GM19438 (cell line): ENCODE measurements at regions not wholly inside any gene's neighbourhood (a gene's known extent, or its start where the extent isn't known, plus 50 kb on each side); places are given as distances from the start of the nearest gene placed in this dataset.

Experiments used
- ATAC-seq: cut with Tn5 transposase; IDR thresholded peaks from one replicate; pipeline ENCODE4 v1.9.1; 2021; ENCODE audit warnings: low read depth; ENCODE audit not compliant: unreplicated experiment

DNA sequence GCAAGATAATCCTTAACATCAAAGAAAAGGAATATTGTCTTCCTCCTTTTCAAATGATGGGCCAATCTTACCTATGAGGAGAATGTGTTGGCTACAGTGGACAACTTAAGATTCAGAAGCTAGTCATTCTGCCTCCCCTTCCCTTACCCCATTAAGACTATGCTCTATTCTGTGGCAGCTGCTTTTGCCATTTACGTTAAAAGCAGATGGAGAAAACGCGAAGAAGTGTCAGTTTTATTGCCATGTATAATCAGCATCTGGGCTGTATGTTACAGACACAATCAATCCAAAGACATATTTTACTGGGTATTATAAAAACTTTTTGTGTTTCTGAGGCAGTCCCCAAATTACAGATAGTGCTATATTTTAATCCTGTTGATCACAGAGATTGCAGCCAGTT is 196.1 kb upstream of the PACRGL start:
- ATAC-seq, result no peak

- no peak for ATAC-seq
Measured at GRCh38 chr4:20505927-20506326, 194.3 kb upstream of the PACRGL start.

GRCh38 chr4:20506827-20507226 is 193.4 kb upstream of the PACRGL start:
- no peak for ATAC-seq

DNA sequence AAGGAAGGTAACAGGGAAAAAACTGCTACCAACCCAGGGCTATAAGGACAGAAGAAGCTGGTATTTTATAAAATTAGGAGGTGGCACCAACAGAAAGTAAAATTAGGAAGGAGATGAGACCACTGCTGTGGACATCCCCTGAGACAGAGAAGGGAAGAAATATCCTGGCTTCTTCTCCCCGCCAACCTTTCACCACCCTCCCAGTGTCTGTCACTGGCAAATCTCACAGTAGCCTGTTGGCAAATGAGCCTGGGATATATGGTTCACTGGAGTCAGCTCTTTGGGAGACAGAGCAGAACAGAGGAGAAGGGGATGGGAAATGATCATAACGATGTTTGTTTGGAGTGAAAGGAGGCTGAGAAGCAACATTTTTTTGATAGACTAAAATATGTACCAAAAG is 190.9 kb upstream of the PACRGL start:
- no peak for ATAC-seq

GRCh38 chr4:20512033-20512792 is 188.0 kb upstream of the PACRGL start:
- ATAC-seq, result no peak

GRCh38 chr4:20512985-20513384 is 187.3 kb upstream of the PACRGL start:
- no peak for ATAC-seq

DNA sequence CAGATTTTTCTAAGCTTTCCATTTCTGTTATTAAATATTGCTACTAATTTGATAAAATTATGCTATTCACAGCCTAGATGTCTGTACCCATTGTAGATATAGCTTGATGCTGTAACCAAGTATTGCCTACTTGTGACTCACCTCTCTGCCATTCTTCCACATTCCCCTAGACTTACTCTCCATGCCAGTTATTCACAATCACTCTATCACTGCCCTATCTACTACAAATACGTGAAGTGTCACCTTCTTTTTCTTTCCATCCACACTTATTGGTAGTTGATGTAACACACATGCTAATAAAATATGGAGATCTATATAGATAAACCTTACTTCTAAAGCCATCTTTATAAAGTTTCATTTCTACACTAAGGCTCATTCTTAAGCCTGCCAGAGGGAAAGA is 179.4 kb upstream of the PACRGL start:
- no peak for ATAC-seq

- ATAC-seq, result no peak
Measured at GRCh38 chr4:20528508-20528907, 171.8 kb upstream of the PACRGL start.

DNA sequence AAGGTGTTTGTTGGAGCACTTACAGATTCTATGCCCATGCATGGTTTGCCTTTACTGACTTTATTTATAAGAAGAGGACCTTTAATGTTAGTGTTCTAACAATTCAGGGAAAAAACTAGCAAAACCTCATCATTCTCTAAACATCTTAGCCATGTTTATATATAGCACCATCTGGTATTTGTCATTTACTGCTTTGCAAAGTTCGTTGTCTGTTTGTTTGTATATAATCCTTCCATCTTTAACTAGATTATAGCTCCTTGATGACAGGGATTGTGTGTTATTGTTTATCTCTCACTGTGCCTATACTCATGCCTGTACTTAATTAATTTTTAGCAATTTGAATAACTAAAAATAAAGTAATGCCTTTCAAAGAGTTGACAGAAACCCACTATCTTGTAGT is 170.6 kb upstream of the PACRGL start:
- ATAC-seq, result no peak

DNA sequence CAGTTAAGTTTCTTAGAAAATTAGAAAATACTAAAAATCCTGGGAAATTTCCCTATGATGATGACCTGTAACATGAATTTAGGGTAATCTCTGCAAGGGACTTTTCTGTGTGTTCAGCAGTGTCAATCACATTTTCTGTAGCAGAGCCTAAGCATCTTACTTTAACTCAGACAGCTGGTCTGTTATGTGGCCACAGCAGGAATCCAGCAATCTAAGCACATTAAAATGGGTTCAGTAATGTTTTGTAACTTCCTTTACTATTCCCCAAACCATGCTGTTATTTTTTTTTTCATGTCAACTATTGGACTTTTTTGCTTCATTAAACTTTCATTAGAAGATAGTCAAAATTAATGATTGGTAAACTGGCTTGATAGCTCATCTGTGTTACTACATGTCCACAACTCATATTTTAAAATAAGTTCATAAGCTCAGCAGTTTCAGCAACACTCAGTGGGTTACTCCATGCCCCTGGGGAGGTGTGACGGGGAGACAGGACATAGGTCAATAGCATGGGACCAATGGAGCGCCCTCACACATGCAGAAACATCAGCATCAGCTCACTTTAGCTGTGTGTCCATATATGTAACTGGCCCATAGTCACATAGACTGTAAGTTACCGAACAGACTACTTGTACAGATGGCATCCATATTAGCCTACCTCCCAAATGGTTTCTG is 168.0 kb upstream of the PACRGL start:
- no peak for ATAC-seq

- ATAC-seq, result no peak
Measured at GRCh38 chr4:20532871-20533870, 167.1 kb upstream of the PACRGL start.

- no peak for ATAC-seq
Measured at GRCh38 chr4:20538905-20539304, 161.4 kb upstream of the PACRGL start.

DNA sequence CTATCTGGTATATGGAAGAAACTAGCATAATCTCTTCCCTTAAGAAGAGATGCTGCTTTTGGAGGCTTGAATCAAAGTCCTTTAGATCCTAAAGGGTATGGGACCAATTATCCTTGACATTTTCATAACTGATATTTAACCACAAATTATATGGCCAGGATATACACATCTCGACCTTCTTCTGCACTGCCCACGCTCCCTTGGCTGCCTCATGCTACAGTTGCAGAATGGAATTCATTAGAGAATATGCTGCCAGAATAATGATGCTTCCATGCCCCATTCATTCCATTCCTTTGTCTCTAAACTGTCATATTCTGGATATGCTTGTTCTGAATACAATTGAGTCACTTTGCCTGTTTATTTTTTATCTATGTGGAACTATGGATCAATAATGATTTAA is 157.1 kb upstream of the PACRGL start:
- no peak for ATAC-seq

- ATAC-seq, result no peak
Measured at GRCh38 chr4:20544645-20545044, 155.6 kb upstream of the PACRGL start.

DNA sequence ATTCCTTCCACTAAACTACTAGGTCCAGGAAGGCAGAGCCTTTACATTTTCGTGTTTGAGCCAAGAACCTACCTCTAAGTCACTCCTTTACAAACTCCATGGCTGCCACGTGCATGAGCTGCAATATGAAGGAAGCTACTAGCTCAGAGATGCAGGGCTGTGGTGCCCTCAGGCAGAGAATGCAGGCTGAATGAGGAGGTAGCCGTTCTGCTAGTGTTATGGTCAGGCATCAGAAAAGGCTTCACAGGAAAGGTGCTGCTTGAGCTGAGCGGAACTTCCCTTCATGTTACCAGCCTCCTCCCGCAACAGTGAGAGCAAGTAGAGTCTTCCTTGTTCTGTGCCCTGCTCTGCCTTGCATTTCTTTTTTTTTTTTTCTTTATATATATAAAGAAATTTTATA is 148.3 kb upstream of the PACRGL start:
- no peak for ATAC-seq

DNA sequence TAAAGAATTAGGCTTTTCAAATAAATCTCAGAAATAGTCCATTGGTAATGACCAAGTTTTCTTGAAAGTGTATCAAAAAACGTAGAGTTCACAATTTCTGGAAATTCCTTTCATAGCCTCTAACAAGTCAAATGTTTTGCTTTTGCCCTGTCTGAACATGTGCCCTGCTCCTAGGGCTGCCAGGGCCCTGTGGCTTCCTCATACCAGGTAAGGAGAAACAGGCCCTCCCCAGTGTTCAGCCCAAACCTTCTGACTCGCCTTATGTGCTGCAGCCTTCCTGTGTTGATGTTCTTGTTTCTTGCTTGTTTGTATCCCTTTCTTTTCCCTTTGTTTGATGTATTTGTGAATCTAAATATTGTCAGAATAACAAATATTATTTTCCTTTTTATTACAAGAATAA is 146.1 kb upstream of the PACRGL start:
- ATAC-seq, result no peak

DNA sequence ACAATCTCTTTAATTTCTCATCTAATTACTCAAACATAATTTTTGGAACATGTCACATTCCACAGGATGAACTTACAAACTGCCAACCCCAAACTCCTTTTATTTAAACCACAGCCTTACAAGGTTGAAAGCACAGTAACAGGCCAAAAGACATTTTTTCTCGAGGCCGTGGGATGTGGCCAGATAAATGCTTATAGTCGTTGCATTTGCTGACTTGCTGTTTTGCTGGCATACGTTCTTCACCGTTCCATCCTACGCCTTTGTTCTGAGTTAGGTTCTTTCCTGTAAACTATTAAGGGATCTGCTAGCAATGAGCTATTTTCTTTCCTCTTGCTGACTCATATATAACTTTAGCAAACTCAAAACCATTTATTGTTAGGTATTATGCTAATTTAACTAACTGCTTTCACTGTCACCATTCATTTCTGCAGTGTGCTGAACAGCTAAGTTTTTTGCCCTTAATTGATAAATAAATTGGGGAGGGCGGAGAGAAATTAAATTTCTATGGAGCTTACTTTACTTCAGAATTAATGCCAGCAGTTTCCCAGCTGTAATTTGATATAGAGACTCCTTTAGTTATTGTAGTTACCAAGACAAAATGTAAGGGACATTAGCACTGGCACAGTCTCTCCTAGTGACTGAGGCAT is 135.1 kb upstream of the PACRGL start:
- ATAC-seq, result no peak

DNA sequence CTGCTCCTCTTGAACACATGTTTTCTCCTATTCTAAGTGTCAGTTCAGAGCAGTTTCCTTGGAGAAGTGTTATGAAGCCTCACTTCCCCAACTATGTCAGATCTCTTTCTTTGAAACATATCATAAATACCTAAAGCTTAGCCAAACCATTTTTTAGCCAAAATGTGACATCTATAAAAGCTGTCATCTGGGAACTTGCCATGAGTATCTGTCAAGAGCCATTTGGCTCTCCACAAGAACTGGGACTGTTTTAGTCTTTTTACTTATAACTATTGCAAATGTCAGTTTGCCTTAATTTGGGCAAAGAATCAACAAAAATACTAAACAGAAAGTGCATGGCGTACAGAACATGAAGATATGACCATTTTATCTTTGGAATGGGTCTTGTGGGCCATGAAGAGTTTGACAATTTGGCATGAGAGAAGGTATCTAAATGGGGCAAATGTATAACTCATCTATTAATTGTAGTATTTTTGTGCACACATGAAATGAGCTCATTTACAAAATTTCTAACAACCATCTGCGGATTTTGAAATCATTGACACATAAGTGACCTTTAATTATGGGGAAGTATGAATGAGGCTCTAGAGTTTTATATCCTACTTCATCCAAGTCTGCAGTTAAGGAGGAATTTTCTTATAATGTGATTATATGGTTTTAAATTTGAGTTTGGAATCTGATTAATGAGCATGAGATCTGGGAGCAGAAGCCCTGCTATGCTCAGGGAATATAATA is 129.1 kb upstream of the PACRGL start:
- ATAC-seq, result no peak

DNA sequence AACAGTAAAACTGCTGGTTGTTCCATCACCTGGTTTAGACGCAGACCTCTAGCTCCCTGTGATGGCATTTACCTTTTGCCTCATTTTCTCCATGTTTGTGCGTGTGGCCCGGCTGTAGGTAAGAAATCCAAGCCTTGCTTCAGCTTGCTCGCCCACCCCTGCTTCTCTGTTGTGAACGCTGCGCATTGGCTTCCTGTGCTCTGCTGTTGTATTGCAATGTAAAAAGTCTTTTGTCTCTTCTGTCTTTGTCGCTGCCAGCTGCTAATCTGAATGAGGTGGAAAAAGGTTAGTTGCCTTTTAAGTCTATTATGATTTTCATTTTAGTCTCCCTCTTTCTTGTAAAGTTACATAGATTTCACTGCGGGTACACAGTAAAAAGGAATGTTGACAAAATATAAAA is 127.3 kb upstream of the PACRGL start:
- no peak for ATAC-seq

DNA sequence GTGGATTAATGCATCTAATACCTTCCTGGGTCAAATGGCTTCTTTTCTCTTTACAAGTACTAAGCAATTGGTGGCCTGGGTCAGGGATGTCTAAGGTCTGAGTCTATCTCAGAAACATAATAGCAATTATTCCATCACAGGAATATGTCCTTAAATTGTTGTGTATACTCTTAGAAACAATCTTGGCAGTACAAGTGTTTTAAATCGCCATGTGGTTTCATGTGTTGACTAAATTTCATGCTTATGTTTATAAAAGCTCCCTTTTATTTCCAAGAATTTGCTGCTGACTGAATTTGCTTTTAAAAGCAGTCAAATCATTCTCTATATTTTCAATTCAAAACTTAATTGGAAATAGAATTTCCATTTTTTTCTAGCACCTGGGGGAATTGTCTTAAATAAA is 125.3 kb upstream of the PACRGL start:
- no peak for ATAC-seq
